ENCODE measurements at regions not wholly inside any gene's neighbourhood (a gene's known extent, or its start where the extent isn't known, plus 50 kb on each side); places are given as distances from the start of the nearest gene placed in this dataset.

DNA sequence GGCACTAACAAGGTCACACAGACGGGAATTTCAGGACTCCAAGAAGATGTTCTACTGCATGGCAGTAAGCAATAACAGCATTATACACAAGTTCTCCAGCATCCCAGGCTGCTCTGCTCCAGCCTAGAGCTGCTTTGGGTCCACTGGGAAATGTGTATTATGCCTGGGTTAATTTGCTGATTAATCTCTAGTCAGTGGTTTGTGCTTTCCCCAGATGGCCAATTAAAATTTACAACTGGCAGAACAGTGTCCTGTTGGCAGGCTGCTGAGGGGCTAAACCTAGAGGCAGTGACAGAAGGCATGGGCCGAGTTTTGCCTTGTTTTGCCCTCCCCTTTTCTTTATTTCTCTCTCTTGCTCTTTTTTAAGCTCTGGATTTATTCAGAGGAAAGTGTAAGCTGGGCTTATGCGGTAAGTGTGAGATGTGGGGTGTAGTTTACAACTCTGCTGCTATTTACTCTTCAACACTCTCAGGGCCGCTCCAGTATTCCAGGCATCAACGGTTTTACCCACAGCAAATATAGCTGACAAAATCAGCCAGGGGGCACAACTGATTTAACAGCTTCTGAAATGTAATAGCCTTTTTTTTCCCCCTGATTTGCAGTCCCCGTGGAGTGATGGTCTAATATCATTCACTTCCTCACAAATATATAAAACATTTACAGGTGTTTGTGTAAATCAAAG, 348.0 kb downstream of the GPD2 start:
- no peak for DNase-seq

DNA sequence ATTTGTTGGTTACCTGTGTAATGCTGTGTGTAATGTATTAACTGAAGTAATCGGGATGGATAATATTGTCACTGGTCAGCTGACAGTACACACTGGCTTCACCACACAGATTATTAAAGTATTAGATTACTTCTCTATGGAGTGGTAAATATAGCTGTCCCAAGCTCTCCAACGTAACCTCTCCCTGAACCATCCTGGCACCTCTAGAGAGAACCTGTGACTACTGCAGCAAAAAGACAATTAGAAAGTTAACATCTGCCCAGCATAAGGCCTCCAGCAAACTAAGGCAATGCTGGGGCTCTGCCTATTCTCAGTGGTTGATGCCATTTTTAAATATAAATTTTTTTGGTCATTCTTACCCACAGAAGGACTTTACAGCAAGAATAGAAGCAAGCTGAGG, 351.3 kb downstream of the GPD2 start:
- DNase-seq = no peak

DNA sequence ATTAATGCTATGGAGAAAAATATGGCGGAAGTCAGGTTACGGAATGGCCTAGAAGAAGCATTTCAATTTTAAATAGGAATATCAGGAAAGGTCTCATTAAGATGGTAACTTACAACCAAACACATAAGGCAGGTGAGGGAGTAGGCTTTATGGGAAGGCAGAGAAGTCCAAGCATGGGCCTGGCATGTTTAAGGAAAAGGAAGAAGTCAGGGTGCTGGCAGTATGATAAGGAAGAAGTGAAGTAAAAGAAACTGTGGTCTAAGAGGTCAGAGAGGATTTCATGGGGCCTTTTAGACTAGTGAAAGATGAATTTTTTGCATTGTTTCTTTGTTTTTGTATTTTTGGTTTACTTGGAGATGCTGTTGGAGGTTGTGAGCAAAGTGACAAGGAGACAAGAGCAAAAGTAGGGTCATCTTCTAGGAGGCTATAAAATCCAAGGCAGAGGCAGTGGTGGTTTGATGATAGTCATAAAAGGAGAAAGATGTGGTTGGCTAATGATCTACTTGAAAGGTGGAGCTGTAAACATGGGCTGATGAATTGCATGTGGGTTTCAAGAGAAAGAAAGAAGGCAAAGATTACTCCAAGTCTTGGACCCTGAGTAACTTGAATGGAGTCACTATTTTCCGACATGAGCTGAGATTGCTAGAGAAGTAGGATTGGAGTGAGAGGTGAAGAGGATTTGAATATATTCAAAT, 354.3 kb downstream of the GPD2 start:
- no peak for DNase-seq

DNA sequence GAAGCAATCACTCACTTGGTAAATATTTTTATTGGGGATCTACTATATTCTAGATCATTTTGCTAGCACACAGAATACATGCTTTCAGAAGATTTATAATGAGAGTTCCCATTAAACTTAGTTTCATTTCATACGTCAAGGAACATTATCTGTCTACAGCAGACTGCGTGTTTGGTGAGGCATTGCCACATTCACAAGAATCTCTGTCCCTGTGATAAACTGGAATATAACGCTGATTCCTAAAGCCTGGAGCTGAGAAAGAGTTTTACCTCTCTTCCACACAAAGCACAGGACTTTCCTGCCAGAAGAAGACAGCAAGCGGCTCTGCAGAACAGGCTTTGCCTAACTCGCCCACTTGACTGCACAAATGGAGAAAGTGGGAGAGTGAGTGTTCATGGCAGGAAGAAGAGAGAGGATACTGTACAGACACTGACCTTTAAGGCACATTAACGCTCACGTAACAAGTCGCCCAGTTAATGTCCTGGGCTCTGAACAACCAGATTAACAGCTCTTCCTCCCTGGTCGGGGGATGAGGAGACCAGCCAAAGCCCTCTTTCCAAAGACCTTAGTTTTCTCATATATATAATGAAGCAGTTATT, 356.2 kb downstream of the GPD2 start:
- DNase-seq = no peak

DNA sequence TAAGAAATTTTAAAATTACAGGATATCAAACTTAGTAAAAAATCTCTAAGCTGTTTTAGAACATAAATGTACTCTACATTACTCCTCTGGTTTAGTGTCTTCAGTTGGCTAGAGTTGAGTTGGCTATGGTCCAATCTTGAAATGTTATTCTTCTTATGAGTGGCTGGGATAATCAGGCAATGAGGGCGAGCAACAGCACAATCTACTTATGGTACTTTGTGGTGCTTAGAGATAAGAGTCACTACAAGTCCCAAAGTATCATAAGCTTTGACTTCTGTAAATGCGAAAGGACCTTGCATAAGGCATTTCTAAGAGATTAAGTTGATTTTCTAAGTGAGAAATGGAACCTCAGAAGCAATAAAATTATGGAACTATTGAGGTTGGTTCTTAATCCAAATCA, 361.7 kb downstream of the GPD2 start:
- DNase-seq = no peak

DNA sequence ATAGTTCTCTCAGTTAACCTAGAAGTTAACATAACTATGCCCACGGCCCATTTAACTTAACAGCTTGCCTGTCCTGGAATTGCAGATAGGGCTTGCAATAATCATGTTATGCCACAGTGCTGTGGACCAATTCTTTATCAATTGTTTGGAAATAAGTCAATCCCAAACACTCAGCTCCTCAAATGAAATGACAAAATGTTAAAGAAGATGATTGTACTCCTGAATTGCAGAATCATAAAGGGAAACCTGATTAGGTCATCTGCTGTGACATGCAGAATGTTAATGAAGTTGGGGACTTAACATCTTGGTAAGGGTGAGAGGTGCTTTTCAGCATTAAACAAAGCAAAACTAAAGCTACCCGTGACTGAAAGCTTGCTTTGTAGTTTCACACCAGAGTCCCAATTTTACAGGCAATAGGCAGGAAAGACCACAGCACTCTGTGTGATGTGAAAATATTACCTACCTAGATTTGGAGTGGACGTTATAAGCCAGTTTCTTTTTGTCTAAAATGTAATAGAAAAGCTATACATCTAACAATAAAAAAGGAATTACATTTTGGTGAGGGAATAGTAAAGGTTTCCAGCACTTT, 364.0 kb downstream of the GPD2 start:
- DNase-seq = no peak

DNA sequence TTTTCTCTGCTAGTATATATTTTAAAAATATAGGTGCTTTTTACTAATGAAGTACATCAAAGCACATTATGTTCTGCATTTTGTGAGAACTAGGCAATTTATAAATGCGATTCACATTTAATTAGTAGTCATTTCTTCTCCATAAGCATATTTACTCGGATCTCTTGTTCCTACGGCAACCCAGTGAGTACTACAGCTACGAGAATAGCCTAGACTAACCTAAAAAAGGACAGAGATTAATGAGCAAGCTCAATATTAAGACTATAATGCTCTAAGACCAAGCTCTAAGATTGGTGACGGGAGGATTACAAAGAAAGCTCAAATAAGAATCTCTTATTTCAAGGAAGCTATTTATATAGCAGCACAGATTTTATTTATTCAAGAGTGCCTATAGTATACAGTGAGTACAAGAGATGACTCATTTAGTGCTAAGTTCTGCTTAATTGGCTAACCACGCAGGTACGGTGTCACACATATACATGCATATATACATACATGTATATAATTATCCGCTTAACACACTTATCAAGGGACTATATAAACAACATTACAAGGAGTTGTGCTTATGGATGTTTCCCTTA, 364.7 kb downstream of the GPD2 start:
- no peak for DNase-seq

DNA sequence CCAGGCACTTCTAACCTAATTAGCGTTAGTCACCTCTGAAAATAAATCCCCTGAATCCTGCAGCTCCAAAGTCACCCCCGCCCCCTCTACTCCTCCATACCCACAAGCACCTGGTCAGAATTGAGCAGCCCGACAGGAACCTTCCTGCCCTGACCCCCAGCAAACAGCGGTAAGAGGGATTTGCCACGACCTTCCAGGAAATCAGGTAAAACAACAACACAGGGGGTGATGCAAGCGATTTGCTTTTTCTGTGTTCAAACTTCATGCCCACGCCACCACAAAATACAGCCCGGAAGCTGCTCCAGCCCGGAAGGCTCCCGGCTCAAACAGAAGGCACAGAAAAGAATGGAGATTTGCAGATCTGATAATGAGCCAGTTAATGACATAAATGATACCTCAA, 367.1 kb downstream of the GPD2 start:
- DNase-seq = no peak

DNA sequence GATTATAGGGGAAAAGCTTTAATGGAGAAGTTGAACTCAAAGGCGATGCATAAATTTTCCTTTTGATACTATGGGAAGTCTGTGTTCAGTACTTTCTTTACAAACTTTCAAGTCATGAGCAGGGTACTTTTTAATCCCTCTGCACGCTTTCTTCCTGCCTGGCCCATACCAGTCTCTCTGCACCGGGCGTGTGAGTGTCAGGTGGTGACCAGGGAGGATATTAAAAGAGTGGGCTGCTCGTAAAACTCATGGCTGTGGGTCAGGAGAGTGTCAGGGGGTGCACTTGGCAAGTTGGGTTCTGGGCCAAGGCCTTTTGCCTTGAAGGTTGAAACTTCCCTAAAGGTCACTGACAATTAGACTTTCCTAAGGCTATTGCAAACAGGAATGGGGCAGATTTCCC, 367.8 kb downstream of the GPD2 start:
- no peak for DNase-seq

DNA sequence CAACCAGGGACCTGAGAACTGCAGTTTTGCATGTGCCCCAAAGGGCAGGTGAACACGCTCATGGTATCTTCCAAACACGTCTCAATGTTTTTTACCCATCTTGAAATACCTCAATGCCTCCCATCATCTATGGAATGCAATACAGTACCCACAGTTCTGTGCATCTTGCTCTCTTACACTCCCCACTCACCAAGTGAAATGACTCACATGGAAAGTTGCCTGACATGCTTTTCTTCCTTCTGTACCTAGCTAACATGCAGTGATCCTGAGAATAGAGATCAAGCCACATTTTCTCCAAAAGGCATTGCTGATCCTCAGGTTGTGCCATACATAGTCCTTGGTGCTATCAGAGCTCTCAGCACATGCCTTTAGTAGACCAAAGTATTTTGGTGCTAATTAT, 373.9 kb downstream of the GPD2 start:
- no peak for DNase-seq

DNA sequence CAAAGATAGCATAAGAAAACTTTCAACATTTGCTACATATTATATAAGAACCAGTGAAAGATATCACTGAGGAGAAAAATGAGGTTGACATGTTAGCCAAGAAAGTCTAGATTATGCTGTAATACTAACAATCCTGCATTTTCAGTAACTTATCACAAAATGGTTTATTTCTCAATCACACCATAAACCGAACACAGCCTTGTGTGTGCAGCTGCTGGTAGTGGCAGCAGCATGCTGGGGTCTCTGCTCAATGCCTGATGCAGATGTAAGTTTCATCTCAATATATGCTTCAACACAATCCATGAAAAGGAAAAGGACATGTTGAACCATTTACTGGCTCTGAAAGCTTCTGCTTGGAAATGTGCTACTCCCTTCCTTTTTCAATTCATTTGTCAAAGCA, 376.3 kb downstream of the GPD2 start:
- no peak for DNase-seq

DNA sequence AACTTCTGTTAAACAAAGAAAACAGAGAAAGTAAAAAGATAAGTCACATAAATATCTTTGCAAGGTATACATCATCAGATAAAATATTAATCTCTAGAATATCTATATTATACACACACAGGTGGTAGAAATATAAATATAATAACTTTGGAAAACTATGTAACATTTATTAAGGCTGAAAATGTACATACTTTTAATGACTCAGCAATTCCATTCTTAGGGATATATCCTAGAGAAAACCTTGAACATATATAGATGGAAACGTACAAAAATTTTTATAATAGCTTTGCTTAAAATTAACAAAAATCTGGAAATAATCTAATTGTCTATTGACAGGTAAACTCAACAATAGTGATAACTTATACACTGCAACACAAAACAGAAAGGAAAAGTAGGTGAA, 381.3 kb downstream of the GPD2 start:
- no peak for DNase-seq

DNA sequence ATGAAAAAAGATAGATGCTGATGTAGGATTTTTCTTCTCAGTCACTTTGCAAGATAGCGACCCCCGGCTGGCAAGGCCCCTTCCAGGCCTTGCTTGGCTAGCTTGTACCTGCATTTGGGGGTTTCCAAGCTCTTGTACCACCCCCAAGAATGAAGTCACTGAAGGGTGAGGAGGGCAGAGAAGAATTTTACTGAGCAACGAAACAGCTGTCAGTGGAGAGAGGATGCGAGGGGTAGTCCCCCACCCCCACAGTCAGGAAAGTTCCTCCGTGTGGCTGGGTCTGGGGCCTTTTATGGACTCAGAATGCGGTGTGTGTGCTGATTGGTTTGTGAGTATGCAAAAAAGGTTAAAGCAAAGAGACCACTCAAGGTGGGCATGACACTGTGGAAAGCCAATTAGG, 382.0 kb downstream of the GPD2 start:
- DNase-seq = no peak

DNA sequence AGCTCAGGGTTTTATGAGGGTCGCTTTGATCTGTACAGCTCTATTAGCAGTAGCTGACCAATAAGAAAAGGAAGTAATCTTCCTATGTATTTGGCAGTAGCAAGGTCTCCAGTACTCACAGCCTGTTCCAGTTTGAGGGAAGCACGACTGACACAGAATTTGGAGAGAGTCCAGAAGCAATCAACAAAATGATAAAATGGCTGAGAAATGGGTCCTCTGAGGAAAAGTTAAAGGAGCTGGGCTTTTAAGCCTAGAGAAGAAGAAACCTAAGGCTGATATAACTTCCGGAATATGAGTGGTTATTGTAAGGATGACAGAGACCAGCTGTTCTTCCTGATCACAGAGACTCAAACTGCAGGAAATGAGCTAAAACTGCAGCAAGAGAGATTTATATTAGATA, 382.8 kb downstream of the GPD2 start:
- no peak for DNase-seq

DNA sequence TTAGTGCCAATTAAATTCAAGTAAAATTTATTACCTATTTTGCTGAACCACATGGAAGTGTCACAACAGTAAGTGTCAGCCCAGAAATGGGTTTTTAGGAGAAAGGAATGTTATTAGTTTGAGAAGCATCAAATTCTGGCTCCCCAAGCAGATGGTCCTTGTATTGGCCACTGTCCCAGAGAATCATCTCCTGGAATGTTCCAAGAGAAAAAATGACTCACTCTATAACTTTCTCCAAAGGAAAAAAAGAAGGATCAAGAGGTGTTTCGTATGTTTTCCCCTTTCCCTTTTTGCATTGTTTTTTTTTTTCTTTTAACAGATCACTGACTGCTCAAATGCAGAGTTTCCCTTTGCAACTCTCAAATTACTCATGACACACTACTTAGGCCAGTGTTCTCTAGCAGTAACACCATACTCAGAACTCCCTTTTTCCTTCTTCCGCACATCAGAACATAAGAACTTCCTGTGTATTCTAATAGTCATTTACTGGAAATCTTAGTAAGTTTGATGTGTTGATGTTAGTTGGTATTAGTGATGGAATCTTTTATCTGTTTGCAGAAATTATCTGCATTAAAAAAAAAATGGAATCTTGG, 390.3 kb downstream of the GPD2 start:
- no peak for DNase-seq

DNA sequence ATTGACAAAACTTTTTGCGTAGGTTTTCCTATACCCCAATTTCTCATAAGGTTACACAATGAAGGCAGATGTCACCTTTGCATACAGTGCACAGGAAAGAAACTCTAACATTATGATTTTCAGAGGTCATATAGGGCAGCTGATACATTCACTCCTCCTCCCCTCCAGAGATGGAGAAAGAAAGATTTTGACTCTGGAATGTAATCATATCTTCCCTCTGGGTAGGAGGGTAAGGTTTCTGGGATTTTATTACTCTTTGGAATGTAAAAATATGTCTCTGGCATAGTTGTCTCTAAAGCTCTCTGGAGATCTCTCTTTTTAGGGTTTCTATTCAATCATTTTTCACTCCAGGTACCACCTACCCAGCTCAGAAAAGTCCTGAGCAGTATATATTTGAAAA, 398.3 kb downstream of the GPD2 start:
- no peak for DNase-seq

DNA sequence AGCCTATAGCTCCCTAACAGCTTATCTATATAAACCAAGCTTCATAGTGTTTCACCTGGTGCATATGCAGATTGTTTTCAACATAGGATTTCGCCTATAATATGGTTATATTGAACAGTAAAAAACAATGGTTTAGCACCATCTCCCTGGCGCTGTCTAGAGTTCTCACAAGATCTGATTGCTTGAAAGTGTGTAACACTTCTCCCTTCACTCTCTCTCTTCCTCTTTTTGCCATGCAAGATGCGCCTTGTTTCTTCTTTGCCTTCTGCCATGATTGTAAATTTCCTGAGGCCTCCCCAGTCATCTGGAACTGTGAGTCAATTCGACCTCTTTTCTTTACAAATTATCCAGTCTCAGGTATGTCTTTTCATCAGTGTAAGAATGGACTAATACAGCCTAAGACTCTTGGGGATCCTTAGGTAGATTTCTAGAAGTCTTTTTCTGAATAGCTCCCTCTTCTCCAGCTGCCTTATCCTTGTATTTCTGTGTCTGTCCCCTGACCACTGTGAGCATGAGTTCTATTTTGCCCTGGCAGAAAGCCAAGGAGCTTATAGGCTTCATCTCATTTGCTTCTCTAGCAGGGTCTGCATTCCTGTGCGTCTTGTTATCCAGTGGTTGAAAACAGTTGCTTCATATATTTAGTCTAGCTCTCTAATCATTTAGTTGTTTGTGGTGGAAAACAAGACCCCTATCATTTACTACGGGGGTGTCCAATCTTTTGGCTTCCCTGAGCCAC, 401.6 kb downstream of the GPD2 start:
- DNase-seq = no peak

DNA sequence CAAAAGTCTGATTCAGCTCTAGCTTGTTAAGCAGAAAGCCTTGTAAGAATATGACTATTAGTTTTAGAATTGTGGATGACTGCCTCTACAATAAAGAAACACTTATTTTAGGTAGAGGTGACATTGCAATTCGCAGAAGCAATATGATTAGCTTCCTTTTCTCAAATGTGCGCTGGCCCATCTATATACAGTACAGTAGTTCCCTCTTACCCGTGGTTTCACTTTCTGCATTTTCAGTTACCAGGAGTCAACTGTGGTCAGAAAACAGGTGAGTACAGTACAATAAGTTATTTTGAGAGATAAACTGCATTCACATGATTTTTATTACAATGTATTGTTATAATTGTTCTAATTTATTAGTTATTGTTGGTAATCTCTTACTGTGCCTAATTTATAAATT, 405.1 kb downstream of the GPD2 start:
- no peak for DNase-seq

DNA sequence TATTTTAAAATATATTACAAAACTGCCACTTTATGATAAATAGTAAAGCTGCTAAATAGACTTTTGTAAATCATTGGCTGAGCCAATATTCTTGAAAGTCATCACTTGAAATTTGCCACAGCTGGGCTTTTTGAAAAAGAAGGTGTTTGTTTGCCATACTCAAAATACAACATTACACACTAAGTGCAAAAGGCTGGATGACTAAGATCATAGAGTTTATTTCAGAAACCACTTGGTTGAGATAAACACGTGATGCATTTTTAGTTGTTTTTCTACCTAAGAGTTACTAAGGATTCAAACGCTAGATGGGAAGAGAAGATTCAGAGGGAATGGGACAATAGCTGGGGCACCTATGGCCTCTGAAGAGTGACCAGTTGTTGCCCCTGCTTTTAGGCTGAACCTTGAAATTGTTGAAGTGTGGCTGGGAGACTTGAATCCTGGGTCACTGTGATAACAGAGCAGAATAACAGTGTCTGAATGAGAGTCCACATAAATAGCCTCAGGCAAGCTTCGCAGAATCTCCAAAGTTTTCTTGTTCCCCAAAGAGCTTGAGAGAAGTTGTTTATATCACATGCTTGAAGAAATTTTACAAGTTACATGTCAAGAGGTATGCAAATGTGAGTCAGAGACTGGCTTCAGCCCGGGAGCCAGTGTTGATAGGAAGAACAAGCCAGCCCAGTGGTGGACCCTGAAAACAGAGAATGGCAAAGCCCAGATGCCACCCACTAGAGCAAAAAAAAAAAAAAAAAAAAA, 409.8 kb downstream of the GPD2 start:
- no peak for DNase-seq

DNA sequence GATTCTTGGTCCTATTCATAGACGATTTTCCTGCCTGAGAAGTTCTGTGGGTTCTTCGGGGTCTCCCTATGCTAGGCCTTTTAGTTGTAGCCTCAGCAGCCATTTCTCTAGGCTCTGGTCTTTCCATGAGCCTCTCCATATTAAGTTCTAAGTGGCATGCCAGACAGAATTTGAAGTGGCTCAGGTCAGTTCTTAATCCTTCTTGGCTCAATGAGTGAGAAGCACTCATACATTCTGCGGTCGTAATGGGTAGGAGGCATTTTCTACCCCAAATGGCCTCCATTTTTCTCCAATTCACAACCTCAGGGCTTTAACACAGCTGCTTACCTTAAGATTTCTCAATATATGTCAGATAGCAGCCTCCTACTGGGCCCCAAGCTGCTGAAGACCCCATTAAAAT, 405.3 kb upstream of the GALNT5 start:
- DNase-seq = no peak

DNA sequence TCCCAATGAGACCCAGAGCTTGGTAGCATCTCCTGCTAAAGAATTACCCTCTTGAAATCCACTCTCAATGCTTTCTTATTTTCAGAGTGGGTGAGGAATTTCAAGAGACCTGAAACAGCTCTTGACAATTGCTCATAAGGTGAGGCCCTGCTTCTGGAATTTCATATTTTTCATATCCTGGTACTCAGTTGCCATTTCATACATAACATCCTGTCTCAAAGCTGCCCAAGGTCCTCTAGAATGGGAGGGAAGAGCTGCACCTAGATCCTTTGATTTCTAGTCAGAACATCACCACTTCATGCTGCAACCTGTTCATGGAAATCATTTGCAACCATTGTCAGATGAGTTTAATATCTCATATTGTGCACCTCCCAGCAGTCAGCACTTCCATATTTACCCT, 404.8 kb upstream of the GALNT5 start:
- no peak for DNase-seq

DNA sequence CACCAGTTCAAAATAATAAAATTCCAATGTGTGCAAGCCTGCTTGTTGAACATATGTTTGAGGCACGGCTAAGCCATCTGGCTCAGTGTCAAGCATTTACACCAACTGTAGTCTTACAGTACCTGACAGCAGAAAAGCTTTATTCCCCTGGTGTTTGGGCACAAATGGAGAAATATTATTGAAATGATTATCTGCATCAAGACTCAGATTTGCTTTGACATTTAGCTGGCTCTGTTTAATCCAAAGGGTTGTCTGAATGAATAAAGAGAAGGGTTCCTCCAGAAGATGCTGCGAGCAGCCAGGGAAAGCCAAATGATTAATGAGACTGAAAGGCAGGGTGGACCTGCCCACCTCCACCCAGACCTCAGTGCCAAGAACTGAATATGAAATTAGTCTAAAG, 393.2 kb upstream of the GALNT5 start:
- DNase-seq = no peak
